Trophoblast cell (in vitro differentiated cells and primary cell): ENCODE measurements at regions not wholly inside any gene's neighbourhood (a gene's known extent, or its start where the extent isn't known, plus 50 kb on each side); places are given as distances from the start of the nearest gene placed in this dataset.

Source experiments
- DNase-seq, 2 donors: peaks; one replicate each; pipeline ENCODE4 v3.0.0-alpha.2; 2016
- H2AFZ ChIP-seq: 2 replicates; pipeline ENCODE4 v1.6.1; 2013; ENCODE audit warnings: low read length, moderate library complexity, mild to moderate bottlenecking; ENCODE audit not compliant: insufficient read depth, poor library complexity
- H2AK5ac ChIP-seq: 2 replicates; pipeline ENCODE4 v1.6.1; 2013; ENCODE audit warnings: mild to moderate bottlenecking, low read length
- H2BK120ac ChIP-seq: 2 replicates; pipeline ENCODE4 v1.6.1; 2013; ENCODE audit warnings: low read length, mild to moderate bottlenecking, moderate library complexity; ENCODE audit not compliant: insufficient read depth, poor library complexity
- H2BK12ac ChIP-seq: 2 replicates; pipeline ENCODE4 v1.6.1; 2013; ENCODE audit warnings: mild to moderate bottlenecking, low read length, moderate library complexity
- H2BK5ac ChIP-seq: 2 replicates; pipeline ENCODE4 v1.6.1; 2013; ENCODE audit warnings: low read length, low read depth, moderate library complexity, mild to moderate bottlenecking; ENCODE audit not compliant: poor library complexity
- H3K14ac ChIP-seq: 2 replicates; pipeline ENCODE4 v1.6.1; 2013; ENCODE audit warnings: mild to moderate bottlenecking, low read length
- H3K18ac ChIP-seq: 2 replicates; pipeline ENCODE4 v1.6.1; 2013; ENCODE audit warnings: mild to moderate bottlenecking, low read length
- H3K23ac ChIP-seq: 2 replicates; pipeline ENCODE4 v1.6.1; 2013; ENCODE audit warnings: low read length
- H3K27ac ChIP-seq: 2 replicates; pipeline ENCODE4 v1.5.1; 2013; ENCODE audit warnings: low read depth, mild to moderate bottlenecking, inconsistent platforms, low read length, moderate library complexity
- H3K27me3 ChIP-seq: 2 replicates; pipeline ENCODE4 v1.6.1; 2013; ENCODE audit warnings: inconsistent platforms, mild to moderate bottlenecking, low read length, moderate library complexity; ENCODE audit not compliant: insufficient read depth
- H3K36me3 ChIP-seq, 2 experiments: 1 replicate in 1 of 2; 2 replicates in 1 of 2; pipeline ENCODE4 v1.6.1; 2013; ENCODE audit warnings: low read length in 2 of 2, mild to moderate bottlenecking in 2 of 2, moderate library complexity in 1 of 2; ENCODE audit not compliant: insufficient read depth in 2 of 2, control insufficient read depth in 1 of 2
- H3K4ac ChIP-seq: 2 replicates; pipeline ENCODE4 v1.6.1; 2013; ENCODE audit warnings: low read depth, mild to moderate bottlenecking, low read length, moderate library complexity
- H3K4me1 ChIP-seq, 2 experiments: 1 replicate in 1 of 2; 2 replicates in 1 of 2; pipeline ENCODE4 v1.6.1; 2013; ENCODE audit warnings: low read length in 2 of 2, mild to moderate bottlenecking in 2 of 2, moderate library complexity in 1 of 2; ENCODE audit not compliant: insufficient read depth in 2 of 2, control insufficient read depth in 1 of 2
- H3K4me2 ChIP-seq: 2 replicates; pipeline ENCODE4 v1.6.1; 2013; ENCODE audit warnings: inconsistent platforms, mild to moderate bottlenecking, low read length, moderate library complexity
- H3K4me3 ChIP-seq: 2 replicates; pipeline ENCODE4 v1.5.1; 2013; ENCODE audit warnings: mild to moderate bottlenecking, low read depth, low read length, inconsistent platforms
- H3K79me1 ChIP-seq: one replicate; pipeline ENCODE4 v1.6.1; 2013; ENCODE audit warnings: low read length
- H3K79me2 ChIP-seq: 2 replicates; pipeline ENCODE4 v1.6.1; 2013; ENCODE audit warnings: low read length, mild to moderate bottlenecking; ENCODE audit not compliant: control insufficient read depth, insufficient read depth, poor library complexity
- H3K9ac ChIP-seq: 2 replicates; pipeline ENCODE4 v1.6.1; 2013; ENCODE audit warnings: mild to moderate bottlenecking, low read length
- H3K9me3 ChIP-seq: 2 replicates; pipeline ENCODE4 v1.6.1; 2013; ENCODE audit warnings: low read depth, mild to moderate bottlenecking, control low read depth, inconsistent platforms, low read length; ENCODE audit not compliant: insufficient read depth
- H4K12ac ChIP-seq: 2 replicates; pipeline ENCODE4 v1.6.1; 2013; ENCODE audit warnings: low read depth, mild to moderate bottlenecking, low read length, moderate library complexity
- H4K8ac ChIP-seq: 2 replicates; pipeline ENCODE4 v1.6.1; 2013; ENCODE audit warnings: low read depth, mild to moderate bottlenecking, low read length, moderate library complexity
- H4K91ac ChIP-seq: one replicate; pipeline ENCODE4 v1.6.1; 2013; ENCODE audit warnings: low read depth, mild to moderate bottlenecking, low read length, moderate library complexity
- WGBS: extraction: QIAGEN DNeasy Blood & Tissue Kit; methylation state at CpG from one replicate; pipeline ENCODE4 v1.1.7; 2013; ENCODE audit warnings: missing lambda C conversion rate; ENCODE audit not compliant: insufficient read length, insufficient coverage; ENCODE audit errors: extremely low coverage; 5-methylcytosine and 5-hydroxymethylcytosine counted together

DNA sequence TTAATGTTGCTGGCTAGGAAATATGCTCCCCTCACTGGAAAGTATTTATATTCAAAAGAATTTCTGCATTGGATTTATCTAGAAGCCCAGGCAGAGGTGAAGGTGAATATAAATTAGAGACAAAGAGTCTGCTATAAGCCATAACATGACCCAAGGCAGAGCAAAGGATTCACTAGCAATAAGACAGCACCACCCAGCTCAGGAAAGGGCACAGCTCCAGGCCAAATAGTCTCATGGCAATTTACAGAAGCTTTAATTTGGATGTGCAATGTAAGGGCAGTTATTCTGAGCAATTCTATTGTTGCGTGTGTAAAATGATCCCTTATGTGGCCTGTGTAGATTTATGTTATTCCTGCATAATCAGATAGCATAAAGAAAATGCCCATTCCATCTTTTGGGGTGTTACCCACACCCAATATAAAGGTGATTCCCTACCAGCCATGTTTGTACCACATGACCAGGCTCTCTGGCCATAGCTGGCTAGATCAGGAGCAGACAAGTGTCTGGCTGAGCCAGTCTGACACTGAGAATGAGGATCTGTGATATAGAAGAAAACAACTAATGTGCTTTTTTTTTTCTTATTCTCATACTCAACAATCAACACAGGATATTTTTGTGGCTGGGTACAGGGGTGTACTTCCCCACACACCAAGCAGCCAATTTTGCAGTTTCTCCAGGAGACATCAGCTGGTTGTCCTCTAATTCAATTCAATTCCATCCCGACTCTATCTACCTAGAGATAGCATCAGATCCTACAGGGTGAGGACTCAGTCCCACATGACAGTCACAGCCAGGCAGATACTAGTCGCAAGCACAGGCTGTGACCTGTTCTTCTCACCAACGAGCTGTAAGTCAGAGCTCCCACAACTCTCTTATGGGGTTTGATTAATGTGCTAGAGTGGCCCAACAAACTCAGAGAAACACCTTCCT lies 181.4 kb downstream of the KCTD15 start:
- no CpG with 5 or more reads among the region's 4 CpGs for WGBS
- H3K9me3 ChIP-seq, result peaks cover 2% of the 10 kb centered on the region
- H4K91ac ChIP-seq, result no peak overlapping the region

DNA sequence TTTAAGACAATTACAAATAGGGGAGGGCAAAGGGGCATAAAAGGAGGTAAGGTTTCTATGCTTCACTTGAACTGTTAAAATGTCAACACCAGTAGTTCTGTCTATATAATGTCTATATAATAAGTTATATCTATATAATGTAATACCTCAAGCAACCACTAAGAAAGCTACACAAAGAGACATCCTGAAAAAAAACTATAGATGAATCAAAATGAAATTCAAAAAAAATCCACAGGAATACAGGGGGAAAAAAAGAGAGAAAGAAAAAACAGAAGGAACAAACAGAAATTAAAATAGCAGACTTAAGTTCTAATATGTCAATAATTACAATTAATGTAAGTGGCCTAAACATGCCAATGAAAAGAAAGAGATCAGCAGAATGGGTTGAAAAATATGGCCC lies 186.0 kb downstream of the KCTD15 start:
- Histone ChIP-seq H3K27me3 (no peaks in the 10 kb centered on the region), H2AK5ac (no peak overlapping the region), H3K4me2 (no peak overlapping the region), H2BK5ac (no peak overlapping the region), H3K79me1 (no peaks in the 10 kb centered on the region), H3K4me1 (peaks cover 0 to 1% of the 10 kb centered on the region in 2 experiments), H3K4ac (no peak overlapping the region), H3K4me3 (no peak overlapping the region), H3K14ac (no peak overlapping the region), H2AFZ (no peak overlapping the region), H3K9ac (no peak overlapping the region), H3K79me2 (no peaks in the 10 kb centered on the region), H2BK120ac (no peak overlapping the region), H3K36me3 (no peaks in the 10 kb centered on the region), H3K23ac (no peak overlapping the region), H3K18ac (no peak overlapping the region), H4K12ac (no peak overlapping the region), H3K27ac (no peak overlapping the region), H3K9me3 (peaks cover 5% of the 10 kb centered on the region), H4K91ac (no peak overlapping the region), H2BK12ac (no peak overlapping the region), H4K8ac (no peak overlapping the region)
- no peak for DNase-seq

More for the DNA sequence above, 181.4 kb downstream of the KCTD15 start:
- Histone ChIP-seq H3K14ac (no peak overlapping the region), H3K27ac (no peak overlapping the region), H3K9ac (no peak overlapping the region), H2AFZ (no peak overlapping the region), H3K27me3 (no peaks in the 10 kb centered on the region), H3K4me1 (peaks cover 1 to 3% of the 10 kb centered on the region in 2 experiments), H3K18ac (no peak overlapping the region), H2AK5ac (no peak overlapping the region), H2BK5ac (no peak overlapping the region), H4K12ac (no peak overlapping the region), H4K8ac (no peak overlapping the region), H3K23ac (no peak overlapping the region), H3K79me1 (no peaks in the 10 kb centered on the region), H3K79me2 (no peaks in the 10 kb centered on the region), H3K36me3 (no peaks in the 10 kb centered on the region), H3K4ac (no peak overlapping the region), H3K4me2 (no peak overlapping the region), H3K4me3 (no peak overlapping the region), H2BK12ac (no peak overlapping the region), H2BK120ac (no peak overlapping the region)
- no peak for DNase-seq

DNA sequence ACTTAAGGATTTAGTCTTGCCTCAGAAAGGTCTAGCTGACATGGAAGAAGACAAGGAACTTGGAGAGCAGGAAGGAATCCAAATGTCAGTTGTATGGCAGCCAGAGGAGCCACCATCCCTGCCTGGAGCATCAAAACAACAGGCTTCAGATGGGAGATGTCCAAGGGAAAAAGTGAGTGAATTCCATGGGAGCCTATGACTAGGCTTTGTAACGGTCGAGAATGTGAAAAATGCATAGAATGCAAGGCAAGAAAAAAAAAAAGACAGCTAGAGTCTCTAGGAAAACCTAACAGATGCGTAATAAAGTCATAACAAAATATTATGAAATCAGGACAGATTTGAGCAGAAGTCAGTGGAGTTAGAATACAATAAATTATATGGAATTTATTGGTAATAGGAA lies 183.7 kb upstream of the LSM14A start:
- no CpG with 5 or more reads among the region's 3 CpGs for WGBS
- no peaks in the 10 kb centered on the region for H3K4me1 ChIP-seq
- no peak overlapping the region for H2BK12ac ChIP-seq
- no peak overlapping the region for H3K14ac ChIP-seq
- H3K9me3 ChIP-seq, result peaks cover 4% of the 10 kb centered on the region
- no peaks in the 10 kb centered on the region for H3K79me1 ChIP-seq
- peak; percentile 4 to 68 for DNase-seq
- no peaks in the 10 kb centered on the region for H3K27me3 ChIP-seq
- no peak overlapping the region for H3K4me2 ChIP-seq
- H3K4me3 ChIP-seq, result no peak overlapping the region
- no peak overlapping the region for H3K27ac ChIP-seq
- no peak overlapping the region for H2AFZ ChIP-seq
- no peak overlapping the region for H3K9ac ChIP-seq
- H2BK5ac ChIP-seq, result no peak overlapping the region
- H3K18ac ChIP-seq, result no peak overlapping the region
- H3K4ac ChIP-seq, result no peak overlapping the region
- no peak overlapping the region for H2BK120ac ChIP-seq
- H3K23ac ChIP-seq, result no peak overlapping the region
- no peak overlapping the region for H4K12ac ChIP-seq
- no peak overlapping the region for H4K91ac ChIP-seq
- no peak overlapping the region for H2AK5ac ChIP-seq
- H3K79me2 ChIP-seq, result no peaks in the 10 kb centered on the region
- H4K8ac ChIP-seq, result no peak overlapping the region
- H3K36me3 ChIP-seq, result no peaks in the 10 kb centered on the region

DNA sequence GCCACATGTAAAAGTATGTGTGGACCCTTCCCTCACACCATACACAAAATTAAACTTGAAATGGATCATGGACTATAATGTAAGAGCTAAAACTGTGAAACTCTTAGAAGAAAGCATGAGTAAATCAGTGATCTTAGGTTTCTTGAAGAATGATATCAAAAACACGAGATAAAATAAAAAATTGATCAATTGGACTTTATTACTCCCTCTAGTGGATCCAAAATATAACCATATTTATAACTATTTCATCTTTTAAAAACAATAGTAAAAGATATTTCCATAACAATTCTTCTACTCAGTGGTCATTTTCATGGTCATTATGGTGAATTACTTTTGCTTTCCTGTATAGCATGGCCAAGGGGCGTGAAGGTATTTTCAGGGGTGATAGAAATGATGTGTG lies 174.6 kb upstream of the LSM14A start:
- no peak overlapping the region for H2BK120ac ChIP-seq
- H4K12ac ChIP-seq, result no peak overlapping the region
- H3K36me3 ChIP-seq, result no peaks in the 10 kb centered on the region
- H3K79me1 ChIP-seq, result no peaks in the 10 kb centered on the region
- H3K4me2 ChIP-seq, result no peak overlapping the region
- H3K23ac ChIP-seq, result no peak overlapping the region
- H3K14ac ChIP-seq, result no peak overlapping the region
- no peak overlapping the region for H2AK5ac ChIP-seq
- H3K4me3 ChIP-seq, result no peak overlapping the region
- no CpG with 5 or more reads among the region's 2 CpGs for WGBS
- H4K91ac ChIP-seq, result no peak overlapping the region
- H3K4ac ChIP-seq, result no peak overlapping the region
- no peak overlapping the region for H3K27ac ChIP-seq
- H3K18ac ChIP-seq, result no peak overlapping the region
- no peak overlapping the region for H2AFZ ChIP-seq
- H3K4me1 ChIP-seq, result no peaks in the 10 kb centered on the region
- no peak overlapping the region for H2BK12ac ChIP-seq
- H3K27me3 ChIP-seq, result no peaks in the 10 kb centered on the region
- no peak for DNase-seq
- no peaks in the 10 kb centered on the region for H3K79me2 ChIP-seq
- no peak overlapping the region for H4K8ac ChIP-seq
- H2BK5ac ChIP-seq, result no peak overlapping the region
- no peak overlapping the region for H3K9ac ChIP-seq
- H3K9me3 ChIP-seq, result no peaks in the 10 kb centered on the region
